Fibroblast of skin of back (primary cell): ENCODE measurements at regions not wholly inside any gene's neighbourhood (a gene's known extent, or its start where the extent isn't known, plus 50 kb on each side); places are given as distances from the start of the nearest gene placed in this dataset.
A peak's percentile ranks its signal among the peaks of the same experiment; 100 is the strongest.

Experiments used
- DNase-seq: peaks from one replicate; pipeline ENCODE4 v3.0.0-alpha.2; 2013

DNA sequence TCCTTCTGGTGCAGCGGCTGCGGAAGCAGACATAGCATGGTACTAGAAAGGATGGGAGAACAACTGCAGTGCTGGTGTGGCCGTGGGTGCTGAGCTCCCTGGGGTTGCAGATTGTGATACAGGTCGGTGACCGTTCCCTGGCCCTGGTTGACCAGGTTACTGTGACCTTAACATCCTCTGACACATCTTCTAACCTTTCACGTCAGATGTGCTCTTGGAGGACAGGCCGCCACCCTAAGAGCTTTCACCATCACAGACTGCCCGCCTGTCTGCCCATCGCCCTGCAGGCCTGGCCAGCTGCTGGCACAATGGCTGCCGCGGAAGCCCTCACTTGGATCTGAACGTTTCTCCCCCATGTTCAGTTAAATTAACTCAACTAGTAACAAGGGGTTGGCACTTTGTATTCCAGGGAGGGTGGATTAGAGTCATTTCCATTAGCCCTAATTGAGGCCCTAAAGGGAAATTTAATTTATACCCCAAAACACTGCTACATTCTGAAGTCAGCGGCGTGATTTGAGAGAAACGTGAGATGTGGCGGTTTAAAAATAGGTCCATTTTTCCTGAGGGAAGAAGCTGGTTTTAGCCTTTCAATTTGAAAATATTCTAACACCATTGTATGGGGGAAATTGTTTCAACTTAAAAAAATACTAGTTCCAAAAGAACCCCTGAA, 443.9 kb upstream of the CDH4 start:
- DNase-seq = no peak

DNA sequence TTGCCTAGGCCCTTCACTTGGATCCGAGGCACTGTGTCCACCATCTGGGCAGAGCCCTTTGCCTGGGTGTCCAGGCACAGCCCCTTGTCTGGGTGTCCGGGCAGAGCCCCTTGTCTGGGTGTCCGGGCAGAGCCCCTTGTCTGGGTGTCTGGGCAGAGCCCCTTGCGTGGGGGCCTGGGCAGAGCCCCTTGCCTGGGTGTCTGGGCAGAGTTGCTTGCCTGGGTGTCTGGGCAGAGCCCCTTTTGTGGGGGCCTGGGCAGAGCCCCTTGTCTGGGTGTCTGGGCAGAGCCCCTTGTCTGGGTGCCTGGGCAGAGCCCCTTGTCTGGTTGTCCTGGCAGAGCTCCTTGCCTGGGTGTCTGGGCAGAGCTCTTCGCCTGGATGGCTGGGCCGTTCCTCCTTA, 443.4 kb upstream of the CDH4 start:
- DNase-seq = no peak

DNA sequence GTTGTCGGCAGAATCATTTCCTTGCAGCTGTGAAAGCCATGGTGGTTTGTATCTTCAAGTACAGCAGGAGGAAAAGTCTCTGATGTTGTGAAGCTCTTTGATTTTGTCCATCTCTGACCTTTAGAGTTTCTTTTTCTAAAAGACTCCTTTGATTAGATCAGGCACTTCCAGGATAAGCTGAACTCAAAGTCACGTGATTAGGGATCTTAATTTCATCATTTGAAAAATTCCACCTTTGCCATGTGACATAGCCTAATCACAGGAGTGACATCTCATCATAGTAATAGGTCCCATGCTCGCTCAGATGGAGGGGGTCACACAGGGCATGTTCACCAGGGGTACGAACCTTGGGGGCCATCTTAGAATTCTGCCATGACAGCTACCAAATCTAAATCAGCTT, 441.5 kb upstream of the CDH4 start:
- no peak for DNase-seq

DNA sequence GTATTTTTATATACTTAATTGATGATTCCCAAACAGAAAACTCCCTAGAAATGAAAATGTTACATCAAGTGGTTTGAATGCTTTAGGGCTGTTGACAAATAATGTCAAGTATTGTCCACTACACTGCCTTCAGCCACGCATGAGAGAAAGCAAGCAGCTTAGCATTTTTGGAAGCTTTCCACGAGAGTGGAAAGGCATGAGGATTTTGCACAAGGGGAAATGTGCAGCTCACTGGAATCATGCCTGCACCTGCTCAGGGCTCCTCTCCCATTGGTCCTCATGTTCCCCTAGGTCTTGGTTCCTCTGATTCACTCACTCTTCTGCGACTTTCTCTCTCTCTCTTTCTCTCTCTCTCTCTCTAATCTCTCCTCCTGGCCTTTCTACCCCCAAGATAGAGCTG, 439.5 kb upstream of the CDH4 start:
- no peak for DNase-seq

DNA sequence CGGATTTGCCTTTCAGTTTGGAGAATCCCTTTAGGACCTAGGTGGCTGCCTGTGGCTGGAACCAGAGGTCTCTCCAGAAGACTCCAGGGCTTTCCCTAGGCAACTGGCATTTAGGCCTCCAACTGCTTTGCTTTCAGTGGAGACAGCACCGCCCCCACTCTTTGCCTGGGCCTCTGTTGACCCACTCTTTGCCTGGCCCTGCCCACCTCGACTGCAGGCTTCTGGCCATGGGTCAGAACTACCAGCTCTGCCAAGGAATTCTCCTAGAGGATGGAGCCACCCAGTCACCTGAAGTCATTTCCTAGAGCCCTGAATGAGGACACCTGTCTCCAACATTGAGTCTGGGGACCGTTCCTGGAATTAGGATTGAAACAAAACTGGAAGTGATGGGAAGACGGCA, 439.0 kb upstream of the CDH4 start:
- DNase-seq = no peak

DNA sequence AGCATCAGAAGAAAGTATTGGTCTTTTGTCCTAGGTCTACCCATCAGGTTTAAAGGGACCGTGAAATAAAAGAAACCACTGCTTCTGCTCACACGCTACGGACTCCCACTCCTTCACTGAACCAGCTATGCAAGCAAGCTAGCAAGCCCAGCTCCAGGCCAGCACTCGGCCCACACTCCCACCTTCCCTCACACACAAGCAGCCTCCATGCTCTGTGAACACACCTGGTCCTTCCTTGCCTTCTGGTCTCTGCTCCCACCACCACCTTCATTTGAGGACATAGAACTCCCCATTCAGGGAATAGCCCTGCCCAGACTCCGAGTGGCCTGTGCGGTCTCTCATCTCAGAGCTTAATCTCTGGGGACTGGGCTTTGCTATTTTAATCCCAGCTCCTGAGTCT, 436.4 kb upstream of the CDH4 start:
- no peak for DNase-seq

DNA sequence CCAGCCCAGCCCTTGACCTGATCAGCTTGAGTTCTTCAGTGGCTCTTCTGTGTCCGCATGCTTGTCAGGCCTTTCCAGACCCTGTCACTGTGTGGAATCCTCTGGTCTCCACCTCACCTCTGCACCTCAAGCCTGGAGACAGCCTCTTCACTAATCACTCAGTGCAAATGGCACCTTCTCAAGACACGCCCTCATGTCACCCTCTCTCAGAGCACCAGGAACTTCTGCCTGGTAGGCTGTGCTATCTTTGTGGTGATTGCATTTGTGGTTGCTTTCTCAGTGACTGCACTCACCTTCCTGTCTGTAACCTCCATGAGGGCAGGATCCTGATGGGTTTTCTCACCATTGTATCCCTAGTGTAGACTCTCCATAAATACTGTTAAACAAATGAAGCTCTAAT, 435.2 kb upstream of the CDH4 start:
- no peak for DNase-seq

DNA sequence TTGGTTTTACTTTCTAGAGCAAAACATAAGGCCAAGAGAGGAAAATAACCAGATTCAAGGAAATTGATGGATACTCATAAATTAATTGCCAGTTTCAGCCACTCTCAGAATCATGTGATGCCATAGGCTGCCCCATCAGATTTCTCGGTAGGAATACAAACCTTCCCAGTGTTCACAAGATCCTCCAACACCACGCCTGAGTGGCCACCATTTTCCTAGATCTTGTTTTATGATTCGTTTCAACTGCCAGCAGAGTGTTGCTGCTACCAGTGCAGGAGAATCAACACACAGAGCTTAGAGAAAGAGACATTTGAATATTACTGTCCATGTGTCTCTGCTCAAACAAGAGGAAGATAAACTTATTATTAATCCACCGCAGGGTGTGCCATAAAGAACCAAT, 434.2 kb upstream of the CDH4 start:
- no peak for DNase-seq

DNA sequence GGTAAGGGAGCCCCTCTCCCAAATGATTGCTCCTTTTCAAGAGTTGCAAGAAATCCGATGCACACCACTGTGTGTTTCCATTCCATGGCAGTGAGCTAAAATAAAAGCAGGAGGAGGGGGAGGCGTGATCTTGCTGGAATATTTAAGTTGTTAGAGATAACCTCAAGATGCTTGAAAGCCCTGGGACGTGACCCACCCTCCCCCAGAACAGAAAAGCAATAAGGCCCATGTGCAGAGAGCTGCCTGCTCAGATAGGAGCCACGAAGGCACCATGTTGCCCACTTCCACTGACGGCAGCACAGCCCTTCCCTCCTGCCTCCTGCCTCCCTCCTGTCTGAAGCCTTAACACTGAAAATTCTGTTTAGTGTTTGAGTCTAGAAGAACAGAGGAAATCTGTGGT, 432.6 kb upstream of the CDH4 start:
- DNase-seq = no peak

DNA sequence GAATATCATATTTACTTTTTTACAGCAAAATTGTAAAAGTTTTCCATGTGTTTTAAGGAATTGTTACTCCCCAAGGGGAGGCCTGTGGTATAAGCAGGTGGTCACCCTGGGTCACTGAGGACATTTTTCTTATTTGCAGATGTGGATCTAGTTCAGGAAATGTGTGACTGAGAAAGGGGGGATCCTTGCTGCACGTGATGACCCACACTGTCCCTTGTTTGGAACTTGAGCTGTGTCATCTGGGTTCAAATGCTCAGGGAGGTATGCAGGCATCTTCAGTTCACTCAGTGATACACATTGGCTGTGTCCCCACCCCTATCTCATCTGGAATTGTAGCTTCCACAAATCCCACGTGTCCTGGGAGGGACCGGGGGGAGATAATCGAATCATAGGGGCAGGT, 431.9 kb upstream of the CDH4 start:
- DNase-seq = no peak

DNA sequence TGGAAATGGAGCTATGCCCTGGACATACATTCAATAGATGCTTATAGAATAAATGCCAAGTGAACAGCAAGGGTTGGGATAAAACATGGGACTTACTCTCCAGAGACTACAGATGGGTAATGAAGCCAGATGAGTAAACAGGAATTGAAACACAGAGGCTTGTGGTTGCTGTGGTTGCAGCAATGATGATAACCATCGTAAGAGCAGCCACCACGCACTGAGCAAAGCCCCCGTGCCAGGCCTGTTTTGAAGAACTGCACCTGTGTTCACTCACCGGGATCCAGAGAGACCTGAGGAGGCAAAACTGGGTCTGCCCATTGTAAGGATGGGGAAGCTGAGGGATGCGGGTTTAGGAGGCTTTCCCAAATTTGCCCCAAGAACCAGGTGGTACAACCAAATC, 431.1 kb upstream of the CDH4 start:
- DNase-seq = no peak

DNA sequence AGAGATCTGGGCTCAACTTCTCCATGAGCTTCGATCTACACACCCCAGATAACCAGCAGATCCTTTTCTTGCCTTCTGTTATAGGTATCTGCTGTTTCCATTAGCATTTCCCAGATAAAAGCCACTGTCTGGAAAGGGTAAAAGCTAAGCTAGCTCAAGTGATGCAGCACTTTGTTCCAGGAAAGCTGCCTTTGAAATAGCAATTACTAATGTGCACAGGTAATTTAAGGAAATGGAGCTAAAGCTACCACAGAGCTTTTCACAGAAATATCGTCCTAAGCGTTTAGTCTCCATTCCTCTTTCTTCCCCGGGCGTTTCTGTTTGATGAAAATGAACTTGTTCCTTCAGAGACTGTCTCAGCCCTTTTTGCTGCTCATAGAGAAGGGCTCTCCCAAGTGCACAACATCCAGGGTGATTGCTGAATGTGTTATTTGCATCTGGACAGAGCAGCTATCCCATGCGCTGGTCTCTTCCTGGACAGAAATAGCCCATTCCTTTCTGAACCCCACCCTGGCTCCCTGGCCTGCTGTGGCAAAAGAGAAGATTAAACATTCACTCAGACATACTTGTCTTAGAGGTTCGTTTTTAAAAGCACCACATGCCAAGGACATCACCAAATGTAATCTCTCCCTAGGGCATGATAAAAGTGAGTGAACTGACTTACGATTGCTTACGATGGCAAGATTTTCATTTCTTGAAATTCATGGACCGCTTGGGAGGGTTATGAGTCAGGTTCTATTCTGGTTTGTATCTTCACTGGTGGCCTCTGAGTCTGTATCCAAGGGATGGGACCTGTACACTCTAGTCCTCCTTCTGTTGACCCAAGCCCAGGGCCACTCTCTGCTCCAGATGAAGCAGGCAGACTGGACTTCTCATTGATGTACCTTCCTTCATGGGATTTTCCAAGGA, 429.1 kb upstream of the CDH4 start:
- no peak for DNase-seq

DNA sequence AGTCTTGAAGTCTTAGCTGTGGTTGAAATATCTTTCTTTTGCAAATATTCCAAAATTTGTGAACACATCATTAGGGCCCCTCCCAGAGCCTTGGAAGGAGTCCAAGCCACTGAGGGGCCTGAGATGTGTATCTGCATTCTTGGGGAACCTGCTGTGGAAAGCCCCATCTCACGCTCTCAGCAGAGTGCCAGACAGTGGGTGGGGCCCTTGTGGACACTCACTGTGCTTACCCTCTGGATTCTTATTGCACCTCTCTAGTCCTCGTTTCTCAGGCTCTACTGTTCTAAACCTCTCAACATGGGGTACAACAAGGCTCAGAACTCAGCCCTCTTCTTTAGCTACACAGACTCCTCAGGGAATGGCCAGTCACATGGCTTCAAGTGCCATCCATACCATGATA, 416.2 kb upstream of the CDH4 start:
- DNase-seq = no peak

DNA sequence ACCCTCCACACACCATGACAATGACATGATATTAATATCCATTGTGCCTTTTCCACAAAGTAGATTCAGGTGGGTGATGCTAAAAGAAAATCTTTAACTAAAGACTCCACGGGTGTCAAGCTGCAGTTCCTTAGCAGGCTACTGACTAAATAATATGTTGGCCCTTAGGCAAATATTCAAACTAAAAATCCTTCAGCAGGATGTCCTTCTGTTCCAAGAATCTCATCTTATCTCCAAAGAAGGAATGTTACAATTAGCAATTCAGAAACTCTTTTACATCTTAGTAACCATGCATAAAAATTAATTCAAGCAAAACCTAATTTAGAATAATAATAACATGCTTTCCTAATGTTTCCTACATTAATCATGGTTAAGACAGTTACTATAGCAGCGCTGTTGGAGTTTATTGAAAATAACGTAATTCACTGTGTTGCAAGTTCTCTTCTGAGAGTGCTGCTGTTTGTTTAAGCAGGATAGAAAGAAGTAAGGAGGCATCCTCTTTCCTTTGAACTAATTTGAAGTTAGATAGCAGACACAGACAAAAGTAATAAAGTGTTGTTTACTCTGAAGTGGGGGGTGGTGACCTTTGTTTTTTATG, 414.8 kb upstream of the CDH4 start:
- DNase-seq = no peak

DNA sequence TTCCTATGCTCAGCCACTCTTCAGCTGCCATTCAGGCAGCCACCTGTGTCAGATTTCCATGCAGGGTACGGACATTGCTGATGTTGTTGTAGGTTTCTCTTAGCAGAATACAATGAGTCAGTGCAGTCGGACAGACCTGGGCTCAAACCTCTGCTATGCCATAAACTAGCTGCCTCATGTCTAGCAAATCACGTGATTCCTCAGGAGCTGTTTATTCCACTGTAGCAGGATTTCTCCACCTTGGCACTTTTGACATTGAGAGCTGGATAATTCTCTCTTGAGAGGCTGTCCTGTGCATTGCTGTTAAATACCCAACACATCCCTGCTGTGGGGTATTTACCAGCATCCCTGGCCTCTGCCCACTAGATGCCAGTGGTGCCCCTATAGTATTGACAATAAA, 413.8 kb upstream of the CDH4 start:
- no peak for DNase-seq

DNA sequence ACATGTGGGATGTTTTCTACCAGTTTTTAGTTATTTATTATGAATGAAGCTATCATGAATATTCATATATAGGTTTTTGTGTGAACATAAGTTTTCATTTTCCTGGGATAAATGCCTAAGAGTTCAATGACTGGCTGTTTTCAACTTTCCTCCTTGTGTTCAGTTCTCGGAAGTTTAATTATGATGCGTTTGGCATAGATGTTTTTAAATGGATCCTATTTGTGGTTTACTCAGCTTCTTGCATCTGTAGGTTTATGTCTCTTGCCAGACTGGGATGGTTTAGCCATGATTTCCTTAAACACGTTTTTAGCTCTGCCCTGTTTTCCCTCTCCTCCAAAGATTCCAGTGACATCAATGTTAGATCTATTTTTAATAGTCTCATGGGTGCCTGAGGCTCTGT, 411.1 kb upstream of the CDH4 start:
- DNase-seq = no peak

DNA sequence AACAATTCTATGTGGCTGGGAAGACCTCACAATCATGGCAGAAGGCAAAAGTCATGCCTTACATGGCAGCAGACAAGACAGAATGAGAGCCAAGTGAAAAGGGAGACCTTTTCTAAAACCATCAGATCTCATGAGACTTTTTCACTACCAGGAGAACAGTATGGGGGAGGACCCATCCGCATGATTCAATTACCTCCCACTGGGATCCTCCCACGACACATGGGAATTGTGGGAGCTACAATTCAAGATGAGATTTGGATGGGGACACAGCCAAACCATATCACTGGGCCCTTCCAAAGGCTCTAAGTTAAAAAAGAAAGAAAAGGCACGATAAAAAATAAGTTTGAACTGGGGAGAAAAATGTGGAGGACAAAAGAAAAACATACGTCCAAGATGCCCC, 406.9 kb upstream of the CDH4 start:
- no peak for DNase-seq

DNA sequence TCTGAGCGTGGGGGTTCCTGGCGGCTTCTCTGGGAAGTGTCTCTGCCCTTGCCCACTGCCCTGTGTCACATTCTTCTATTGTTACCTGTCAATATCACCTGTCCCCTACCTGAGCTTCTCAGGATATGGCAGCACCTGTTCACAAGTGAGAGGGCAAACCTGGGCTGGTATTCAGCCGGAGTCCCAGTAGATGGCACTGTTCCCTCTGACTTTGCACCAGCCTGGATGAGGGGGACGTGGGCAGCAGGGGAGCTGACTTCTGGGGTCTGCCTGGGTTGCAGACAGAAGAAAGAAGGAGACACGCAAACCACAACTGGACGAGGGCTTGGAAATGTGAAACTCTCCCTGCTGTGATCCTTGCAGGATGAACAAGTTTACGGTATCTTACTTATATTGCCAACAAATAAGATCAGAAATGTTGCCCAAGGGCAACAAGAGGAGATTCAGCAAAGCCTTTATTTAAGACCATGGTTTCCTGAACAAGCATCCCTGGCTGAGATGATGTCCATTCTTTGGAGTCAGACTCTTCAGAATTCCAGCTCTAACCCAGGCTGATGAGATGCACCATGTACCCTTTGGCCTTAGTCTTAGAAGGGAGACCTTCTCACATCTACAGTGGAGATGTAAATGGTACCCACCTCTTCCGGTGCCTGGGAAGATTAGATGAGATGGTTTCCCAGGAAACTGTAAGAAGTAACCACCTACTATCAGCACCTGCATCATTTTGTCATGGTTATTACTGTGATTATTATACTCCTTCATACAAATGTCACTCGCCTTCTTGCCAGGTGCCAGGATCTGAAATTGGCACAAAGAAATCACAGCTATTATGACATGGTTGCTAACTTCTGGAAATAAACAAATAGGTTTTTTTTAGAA, 400.0 kb upstream of the CDH4 start:
- no peak for DNase-seq

DNA sequence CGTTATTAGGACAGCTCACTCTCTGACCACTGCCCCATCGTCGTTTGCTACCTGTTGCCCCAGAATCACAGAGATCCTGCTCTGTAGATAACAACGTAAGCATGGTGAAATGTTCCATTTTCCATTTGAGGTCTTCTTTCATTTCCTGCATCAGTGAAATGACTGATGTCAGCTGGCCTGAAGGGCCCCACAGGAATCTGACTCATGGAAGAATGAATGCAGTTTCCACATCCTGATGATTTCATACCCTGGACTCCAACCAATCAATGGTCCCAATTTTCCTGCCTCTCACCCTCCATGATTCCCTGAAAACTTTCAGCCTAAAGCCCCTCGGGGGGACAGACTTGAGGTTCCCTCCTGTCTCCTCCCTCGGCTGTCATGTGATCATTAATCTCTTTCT, 394.4 kb upstream of the CDH4 start:
- peak; percentile 56 for DNase-seq

DNA sequence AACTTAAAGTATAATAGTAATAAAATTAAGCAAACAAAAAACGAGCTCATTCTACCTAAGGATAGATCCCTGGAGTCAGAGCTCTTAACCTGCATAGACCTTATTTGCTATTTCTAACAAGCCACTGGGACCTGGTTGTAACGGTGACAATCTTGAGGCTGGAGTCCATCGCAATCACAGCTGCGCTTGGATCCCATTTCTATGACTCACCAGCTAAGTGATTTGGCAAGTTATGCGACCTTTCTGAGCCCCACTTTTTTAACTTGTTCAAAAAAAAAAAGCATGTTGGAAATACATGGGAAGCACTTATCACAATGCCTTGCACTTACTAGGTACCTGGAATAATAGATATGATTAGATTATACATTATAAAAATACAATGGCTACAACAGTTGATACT, 389.5 kb upstream of the CDH4 start:
- DNase-seq = no peak

DNA sequence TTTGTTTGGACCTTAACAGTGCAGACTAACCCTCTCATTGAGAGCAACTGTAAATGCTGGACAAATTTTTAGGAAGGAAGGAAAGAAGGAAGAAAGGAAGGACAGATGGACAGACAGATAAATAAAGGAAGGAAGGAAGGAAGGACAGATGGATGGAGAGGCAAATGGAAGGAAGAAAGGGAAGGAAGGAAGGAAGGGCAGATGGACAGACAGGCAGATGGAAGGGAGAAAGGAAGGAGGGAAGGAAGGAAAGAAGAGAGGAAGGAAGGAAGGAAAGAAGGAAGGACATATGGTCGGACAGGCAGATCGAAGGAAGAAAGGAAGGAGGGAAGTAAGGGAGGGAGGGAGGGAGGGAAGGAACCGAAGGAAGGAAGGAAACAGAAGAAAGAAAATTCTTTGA, 388.5 kb upstream of the CDH4 start:
- DNase-seq = no peak

DNA sequence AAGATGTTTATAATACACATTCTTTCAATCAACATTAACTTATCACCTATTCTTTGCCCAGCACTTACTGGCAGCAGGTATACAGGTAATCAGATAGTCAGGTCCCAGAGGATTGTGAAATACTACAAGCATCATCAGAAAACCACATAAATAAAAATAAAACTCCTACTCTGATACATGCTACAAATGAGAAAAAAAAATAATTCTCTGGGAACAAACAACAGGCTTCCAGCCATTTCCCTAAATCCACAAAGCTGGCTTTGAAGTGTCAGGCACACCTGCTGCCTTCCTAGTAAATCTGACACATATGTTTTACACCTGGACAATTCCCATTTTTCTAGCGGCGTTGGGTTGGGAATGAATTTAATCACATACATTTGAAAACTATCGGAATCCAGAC, 384.5 kb upstream of the CDH4 start:
- DNase-seq = no peak

DNA sequence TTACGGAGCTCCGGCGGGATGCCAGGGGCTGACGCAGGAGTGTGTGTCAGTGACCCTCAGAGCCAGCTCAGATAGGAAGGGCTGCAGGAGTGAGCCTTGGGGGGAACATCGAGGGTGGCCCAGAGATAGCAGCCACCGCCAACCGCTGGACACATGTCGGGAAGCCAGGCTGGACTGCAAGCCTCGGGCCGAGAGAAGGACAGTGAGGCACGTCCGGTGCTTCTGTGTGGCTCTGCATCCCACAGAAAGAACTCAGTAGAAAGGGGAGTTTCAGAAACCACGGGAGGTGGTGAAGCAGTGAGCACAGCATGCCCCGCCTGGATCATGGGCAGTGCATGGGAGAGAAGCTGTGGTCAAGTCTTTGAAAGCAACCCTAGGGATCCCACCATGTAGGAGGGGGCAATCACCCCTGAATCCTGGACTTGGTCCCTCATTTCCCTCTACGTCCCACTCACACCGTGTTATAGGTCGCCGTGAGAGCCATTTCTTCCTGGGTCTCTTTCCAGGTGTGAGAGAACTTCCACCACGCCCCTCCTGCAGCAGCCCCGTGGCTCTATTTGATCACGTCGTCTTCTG, 383.7 kb upstream of the CDH4 start:
- DNase-seq = no peak
